HCT116 (cell line): ENCODE measurements at regions not wholly inside any gene's neighbourhood (a gene's known extent, or its start where the extent isn't known, plus 50 kb on each side); places are given as distances from the start of the nearest gene placed in this dataset.

ENCODE experiments used
- ATAC-seq: fragments of 200-7000 bp; cut with Tn5 transposase; 2 replicates; pipeline ENCODE4 v1.9.1; 2020; ENCODE audit warnings: mild to moderate bottlenecking, moderate library complexity
- BruUV-seq: library from RNA; stranded (reverse); fragments of 400-500 nt; replicated peaks from 2 replicates; lab custom pipeline; 2021; lab: Mats Ljungman, UMichigan
- CTCF ChIA-PET: fragments of 300-600 bp; sonication (Branson Sonifier 250); formaldehyde crosslinking; loops from one replicate; lab custom pipeline; 2021; ENCODE audit warnings: antibody characterized with exemption; lab: Charles Lee
- POLR2A ChIA-PET: fragments of 300-600, 350-600 bp; sonication (Branson Sonifier 250); formaldehyde crosslinking; loops from one replicate; lab custom pipeline; 2021; ENCODE audit warnings: antibody characterized with exemption; lab: Charles Lee
- RAD21 ChIA-PET, 2 experiments: fragments of 300-600 bp; sonication (Branson Sonifier 250); formaldehyde crosslinking; loops; one replicate each; lab custom pipeline; 2023; ENCODE audit warnings: low total read pairs in 2 of 2; ENCODE audit not compliant: uncharacterized antibody in 2 of 2, unreplicated experiment in 2 of 2, low non-redundant PET in 1 of 2; lab: Charles Lee
- DNase-seq: peaks from one replicate; pipeline ENCODE4 v3.0.0-alpha.2; 2010; ENCODE audit warnings: low read depth, low spot score
- H2AFZ ChIP-seq: fragments of 200-600 bp; shearing (Covaris generic), sonication (generic); 2 replicates; pipeline ENCODE4 v1.6.1; 2017; ENCODE audit warnings: low read depth, mixed run types, mixed read lengths, antibody characterized with exemption, low read length; ENCODE audit not compliant: poor library complexity, severe bottlenecking
- H3K27ac ChIP-seq: 2 replicates; pipeline ENCODE4 v1.5.1; 2012; ENCODE audit warnings: low read depth, low read length
- H3K27me3 ChIP-seq: fragments of 200-600 bp; sonication (generic); 2 replicates; pipeline ENCODE4 v1.6.1; 2016; ENCODE audit warnings: mixed run types, low read length, mixed read lengths; ENCODE audit not compliant: insufficient read depth
- H3K36me3 ChIP-seq, 2 experiments: fragments of 200-500 bp in 1 of 2; fragments of 200-600 bp in 1 of 2; sonication (Bioruptor generic) in 1 of 2; sonication (generic) in 1 of 2; 2 replicates each; pipeline versions ENCODE4 v1.5.1 to v1.6.1; 2014 to 2016; ENCODE audit warnings: low read length in 2 of 2, inconsistent platforms in 1 of 2, mixed read lengths in 1 of 2, mixed run types in 1 of 2; ENCODE audit not compliant: insufficient read depth in 2 of 2, control insufficient read depth in 1 of 2
- H3K4me1 ChIP-seq, 2 experiments: fragments of 200-600 bp in 1 of 2; sonication (generic) in 1 of 2; 2 replicates each; pipeline versions ENCODE4 v1.5.1 to v1.6.1; 2012 to 2017; ENCODE audit warnings: low read length in 2 of 2, inconsistent platforms in 1 of 2, mild to moderate bottlenecking in 1 of 2, mixed read lengths in 1 of 2, mixed run types in 1 of 2, moderate library complexity in 1 of 2; ENCODE audit not compliant: insufficient read depth in 2 of 2, control insufficient read depth in 1 of 2
- H3K4me2 ChIP-seq: fragments of 200-600 bp; sonication (generic); 2 replicates; pipeline ENCODE4 v1.6.1; 2017; ENCODE audit warnings: mixed run types, low read length, mixed read lengths
- H3K4me3 ChIP-seq, 2 experiments: fragments of 200-600 bp in 1 of 2; sonication (generic) in 1 of 2; replicated peaks in 1 of 2; 2 replicates each; pipeline ENCODE4 v1.5.1; 2011 to 2016; ENCODE audit warnings: low read length in 2 of 2, control low read depth in 1 of 2, low read depth in 1 of 2, mild to moderate bottlenecking in 1 of 2, mixed read lengths in 1 of 2, mixed run types in 1 of 2
- H3K79me2 ChIP-seq: fragments of 200-600 bp; sonication (generic); 2 replicates; pipeline ENCODE4 v1.6.1; 2017; ENCODE audit warnings: mild to moderate bottlenecking, mixed run types, low read length, moderate library complexity, mixed read lengths; ENCODE audit not compliant: insufficient read depth
- H3K9ac ChIP-seq: fragments of 200-600 bp; sonication (generic); 2 replicates; pipeline ENCODE4 v1.6.1; 2016; ENCODE audit warnings: low read length, mixed read lengths
- H3K9me2 ChIP-seq: fragments of 200-600 bp; sonication (generic), shearing (Covaris generic); 2 replicates; pipeline ENCODE4 v1.6.1; 2017; ENCODE audit warnings: mixed run types, mild to moderate bottlenecking, moderate library complexity; ENCODE audit not compliant: insufficient read depth
- H3K9me3 ChIP-seq, 2 experiments: fragments of 200-500 bp in 1 of 2; fragments of 200-600 bp in 1 of 2; sonication (Bioruptor generic) in 1 of 2; sonication (generic) in 1 of 2; 2 replicates each; pipeline ENCODE4 v1.6.1; 2014 to 2017; ENCODE audit warnings: low read length in 2 of 2, mixed read lengths in 2 of 2, inconsistent platforms in 1 of 2, low read depth in 1 of 2, mild to moderate bottlenecking in 1 of 2, mixed run types in 1 of 2, moderate library complexity in 1 of 2; ENCODE audit not compliant: control insufficient read depth in 1 of 2, insufficient read depth in 1 of 2
- H4K20me1 ChIP-seq: fragments of 200-600 bp; sonication (generic), shearing (Covaris generic); 2 replicates; pipeline ENCODE4 v1.6.1; 2017; ENCODE audit warnings: mixed run types, mild to moderate bottlenecking, moderate library complexity; ENCODE audit not compliant: insufficient read depth
- CBX3 ChIP-seq: IDR thresholded peaks from 2 replicates; pipeline ENCODE4 v1.6.1; 2012; ENCODE audit warnings: low read depth
- CEBPB ChIP-seq: IDR thresholded peaks from 2 replicates; pipeline ENCODE4 v1.6.1; 2012; ENCODE audit warnings: low read depth
- ELF1 ChIP-seq: IDR thresholded peaks from 2 replicates; pipeline ENCODE4 v1.6.1; 2012; ENCODE audit warnings: low read depth, borderline replicate concordance
- EZH2 ChIP-seq: fragments of 200-600 bp; sonication (generic); IDR thresholded peaks from 2 replicates; pipeline ENCODE4 v1.6.1; 2017; ENCODE audit warnings: antibody characterized with exemption, mixed run types
- EZH2phosphoT487 ChIP-seq: fragments of 200-600 bp; IDR thresholded peaks from 2 replicates; pipeline ENCODE4 v1.6.1; 2018; ENCODE audit warnings: antibody characterized with exemption, borderline replicate concordance
- FOSL1 ChIP-seq: IDR thresholded peaks from 2 replicates; pipeline ENCODE4 v1.6.1; 2012; ENCODE audit warnings: low read depth
- POLR2A ChIP-seq: IDR thresholded peaks from 2 replicates; pipeline ENCODE4 v1.7.0; 2011; ENCODE audit warnings: borderline replicate concordance; ENCODE audit not compliant: insufficient read depth, insufficient read length; ENCODE audit errors: extremely low read depth
- POLR2AphosphoS5 ChIP-seq: IDR thresholded peaks from 2 replicates; pipeline ENCODE4 v1.6.1; 2011; ENCODE audit warnings: mild to moderate bottlenecking, low read depth, low read length, moderate library complexity
- RAD21 ChIP-seq: IDR thresholded peaks from 2 replicates; pipeline ENCODE4 v1.6.1; 2012; ENCODE audit warnings: low read depth, mild to moderate bottlenecking
- SIN3A ChIP-seq: IDR thresholded peaks from 2 replicates; pipeline ENCODE4 v1.6.1; 2012; ENCODE audit warnings: low read depth
- SRF ChIP-seq: IDR thresholded peaks from 2 replicates; pipeline ENCODE4 v1.6.1; 2012; ENCODE audit warnings: low read depth
- TCF7L2 ChIP-seq: IDR thresholded peaks from 2 replicates; pipeline ENCODE4 v1.7.0; 2011; ENCODE audit warnings: borderline replicate concordance, inconsistent platforms; ENCODE audit not compliant: insufficient read depth, insufficient read length; ENCODE audit errors: extremely low read depth
- YY1 ChIP-seq: IDR thresholded peaks from 2 replicates; pipeline ENCODE4 v1.6.1; 2011; ENCODE audit warnings: low read length, low read depth, moderate library complexity, mild to moderate bottlenecking; ENCODE audit not compliant: insufficient replicate concordance; ENCODE audit errors: extremely low read depth
- intact Hi-C: fragments of 100-400 bp; cut with micrococcal nuclease; formaldehyde crosslinking; loops from 2 replicates; pipeline ENCODE4 v1.10.0; 2022
- TF ChIP-seq, protein P1 (sequence below): IDR thresholded peaks from 2 replicates; pipeline ENCODE4 v1.6.1; 2012; ENCODE audit warnings: low read depth
- TF ChIP-seq, protein P2 (sequence below): IDR thresholded peaks from 2 replicates; pipeline ENCODE4 v1.6.1; 2011; ENCODE audit warnings: mild to moderate bottlenecking, low read length, moderate library complexity; ENCODE audit not compliant: insufficient replicate concordance; ENCODE audit errors: extremely low read depth
- TF ChIP-seq, protein P3 (sequence below): IDR thresholded peaks from 2 replicates; pipeline ENCODE4 v1.6.1; 2012

DNA sequence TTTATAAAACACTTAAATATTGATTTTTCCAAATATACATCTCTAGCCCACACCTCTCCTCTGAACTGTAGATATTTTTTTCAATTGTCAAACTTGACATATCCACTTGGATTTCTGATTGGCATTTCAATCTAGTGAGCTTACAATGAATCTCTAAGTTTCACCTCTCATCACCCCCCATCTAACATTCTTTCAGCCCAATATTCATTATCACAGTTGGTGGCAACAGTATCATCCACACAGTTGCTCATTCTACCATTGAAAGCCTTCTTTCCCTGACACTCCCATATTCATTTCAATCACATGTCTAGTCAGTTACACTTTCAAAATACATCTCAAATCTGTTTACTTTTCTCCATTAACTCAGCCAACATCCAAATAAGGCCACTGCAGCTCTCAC is 385.2 kb downstream of the PCDH20 start:
- CTCF ChIA-PET: no interaction called here
- H3K27ac ChIP-seq: no peak overlapping the region

More for the DNA sequence above, 385.2 kb downstream of the PCDH20 start:
- POLR2A ChIA-PET: no interaction called here
- Histone ChIP-seq H3K9me3 (no peaks in the 10 kb centered on the region), H3K4me2 (no peak overlapping the region), H2AFZ (no peak overlapping the region), H3K27me3 (no peaks in the 10 kb centered on the region), H3K4me1 (no peaks in the 10 kb centered on the region), H3K36me3 (no peaks in the 10 kb centered on the region), H3K9ac (no peak overlapping the region), H4K20me1 (no peaks in the 10 kb centered on the region), H3K4me3 (no peak overlapping the region), H3K79me2 (no peaks in the 10 kb centered on the region), H3K9me2 (no peaks in the 10 kb centered on the region)
- intact Hi-C loops: no loop called here
- RAD21 ChIA-PET: no interaction called here
- TF ChIP-seq, protein P1, sequence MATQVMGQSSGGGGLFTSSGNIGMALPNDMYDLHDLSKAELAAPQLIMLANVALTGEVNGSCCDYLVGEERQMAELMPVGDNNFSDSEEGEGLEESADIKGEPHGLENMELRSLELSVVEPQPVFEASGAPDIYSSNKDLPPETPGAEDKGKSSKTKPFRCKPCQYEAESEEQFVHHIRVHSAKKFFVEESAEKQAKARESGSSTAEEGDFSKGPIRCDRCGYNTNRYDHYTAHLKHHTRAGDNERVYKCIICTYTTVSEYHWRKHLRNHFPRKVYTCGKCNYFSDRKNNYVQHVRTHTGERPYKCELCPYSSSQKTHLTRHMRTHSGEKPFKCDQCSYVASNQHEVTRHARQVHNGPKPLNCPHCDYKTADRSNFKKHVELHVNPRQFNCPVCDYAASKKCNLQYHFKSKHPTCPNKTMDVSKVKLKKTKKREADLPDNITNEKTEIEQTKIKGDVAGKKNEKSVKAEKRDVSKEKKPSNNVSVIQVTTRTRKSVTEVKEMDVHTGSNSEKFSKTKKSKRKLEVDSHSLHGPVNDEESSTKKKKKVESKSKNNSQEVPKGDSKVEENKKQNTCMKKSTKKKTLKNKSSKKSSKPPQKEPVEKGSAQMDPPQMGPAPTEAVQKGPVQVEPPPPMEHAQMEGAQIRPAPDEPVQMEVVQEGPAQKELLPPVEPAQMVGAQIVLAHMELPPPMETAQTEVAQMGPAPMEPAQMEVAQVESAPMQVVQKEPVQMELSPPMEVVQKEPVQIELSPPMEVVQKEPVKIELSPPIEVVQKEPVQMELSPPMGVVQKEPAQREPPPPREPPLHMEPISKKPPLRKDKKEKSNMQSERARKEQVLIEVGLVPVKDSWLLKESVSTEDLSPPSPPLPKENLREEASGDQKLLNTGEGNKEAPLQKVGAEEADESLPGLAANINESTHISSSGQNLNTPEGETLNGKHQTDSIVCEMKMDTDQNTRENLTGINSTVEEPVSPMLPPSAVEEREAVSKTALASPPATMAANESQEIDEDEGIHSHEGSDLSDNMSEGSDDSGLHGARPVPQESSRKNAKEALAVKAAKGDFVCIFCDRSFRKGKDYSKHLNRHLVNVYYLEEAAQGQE: no peak
- no peak for TF ChIP-seq EZH2phosphoT487
- TF ChIP-seq EZH2: no peak
- TF ChIP-seq FOSL1: no peak
- TF ChIP-seq ELF1: no peak
- no peak for TF ChIP-seq CBX3
- TF ChIP-seq POLR2AphosphoS5: no peak
- no peak for TF ChIP-seq SRF
- TF ChIP-seq CEBPB: no peak
- no peak for TF ChIP-seq POLR2A
- no peak for TF ChIP-seq SIN3A
- no peak for TF ChIP-seq YY1
- no peak for TF ChIP-seq RAD21
- TF ChIP-seq, protein P2, sequence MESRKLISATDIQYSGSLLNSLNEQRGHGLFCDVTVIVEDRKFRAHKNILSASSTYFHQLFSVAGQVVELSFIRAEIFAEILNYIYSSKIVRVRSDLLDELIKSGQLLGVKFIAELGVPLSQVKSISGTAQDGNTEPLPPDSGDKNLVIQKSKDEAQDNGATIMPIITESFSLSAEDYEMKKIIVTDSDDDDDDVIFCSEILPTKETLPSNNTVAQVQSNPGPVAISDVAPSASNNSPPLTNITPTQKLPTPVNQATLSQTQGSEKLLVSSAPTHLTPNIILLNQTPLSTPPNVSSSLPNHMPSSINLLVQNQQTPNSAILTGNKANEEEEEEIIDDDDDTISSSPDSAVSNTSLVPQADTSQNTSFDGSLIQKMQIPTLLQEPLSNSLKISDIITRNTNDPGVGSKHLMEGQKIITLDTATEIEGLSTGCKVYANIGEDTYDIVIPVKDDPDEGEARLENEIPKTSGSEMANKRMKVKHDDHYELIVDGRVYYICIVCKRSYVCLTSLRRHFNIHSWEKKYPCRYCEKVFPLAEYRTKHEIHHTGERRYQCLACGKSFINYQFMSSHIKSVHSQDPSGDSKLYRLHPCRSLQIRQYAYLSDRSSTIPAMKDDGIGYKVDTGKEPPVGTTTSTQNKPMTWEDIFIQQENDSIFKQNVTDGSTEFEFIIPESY: no peak
- no peak for TF ChIP-seq TCF7L2
- TF ChIP-seq, protein P3, sequence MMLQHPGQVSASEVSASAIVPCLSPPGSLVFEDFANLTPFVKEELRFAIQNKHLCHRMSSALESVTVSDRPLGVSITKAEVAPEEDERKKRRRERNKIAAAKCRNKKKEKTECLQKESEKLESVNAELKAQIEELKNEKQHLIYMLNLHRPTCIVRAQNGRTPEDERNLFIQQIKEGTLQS: no peak
- DNase-seq (no peak), ATAC-seq (no peak)
- BruUV-seq: no TSS peak
